ENCODE measurements at regions not wholly inside any gene's neighbourhood (a gene's known extent, or its start where the extent isn't known, plus 50 kb on each side); places are given as distances from the start of the nearest gene placed in this dataset.

GRCh38 chr19:31980796-31981195 lies 364.6 kb upstream of the ZNF507 start:
- intact Hi-C loops (cut with DNase I) = no loop called here
- DNase-seq (no peak), ATAC-seq (no peak)
- H3K36me3 ChIP-seq = no peaks in the 10 kb centered on the region
- H3K4me1 ChIP-seq = no peaks in the 10 kb centered on the region
- H3K27me3 ChIP-seq = no peaks in the 10 kb centered on the region
- H3K9me3 ChIP-seq = peaks cover 0 to 10% of the 10 kb centered on the region in 2 donors
- no peak for TF ChIP-seq CTCF (IDR thresholded peaks at IDR 0.05)
- H3K4me3 ChIP-seq = no peak overlapping the region
- no peak overlapping the region for H3K27ac ChIP-seq

GRCh38 chr19:31981545-31981944 lies 363.9 kb upstream of the ZNF507 start:
- H3K4me1 ChIP-seq = no peaks in the 10 kb centered on the region
- no peaks in the 10 kb centered on the region for H3K36me3 ChIP-seq
- peaks cover 0 to 12% of the 10 kb centered on the region in 2 donors for H3K9me3 ChIP-seq
- no peak for TF ChIP-seq CTCF (IDR thresholded peaks at IDR 0.05)
- ATAC-seq (no peak), DNase-seq (no peak)
- no peak overlapping the region for H3K27ac ChIP-seq
- intact Hi-C loops (cut with DNase I) = no loop called here
- H3K27me3 ChIP-seq = no peaks in the 10 kb centered on the region
- H3K4me3 ChIP-seq = no peak overlapping the region

GRCh38 chr19:31983647-31984046 lies 361.8 kb upstream of the ZNF507 start:
- no peak for ATAC-seq
- no peak for TF ChIP-seq CTCF (IDR thresholded peaks at IDR 0.05)

GRCh38 chr19:31985001-31985605 lies 360.3 kb upstream of the ZNF507 start:
- Histone ChIP-seq H3K9me3 (peaks cover 0 to 12% of the 10 kb centered on the region in 2 donors), H3K4me1 (no peaks in the 10 kb centered on the region), H3K27ac (no peak overlapping the region), H3K36me3 (no peaks in the 10 kb centered on the region), H3K4me3 (no peak overlapping the region), H3K27me3 (no peaks in the 10 kb centered on the region)
- no peak for ATAC-seq
- TF ChIP-seq CTCF (IDR thresholded peaks at IDR 0.05) = no peak
- intact Hi-C loops (cut with DNase I) = no loop called here
- DNase-seq = no peak

More at GRCh38 chr19:31983647-31984046, 361.8 kb upstream of the ZNF507 start:
- DNase-seq = no peak
- Histone ChIP-seq H3K36me3 (no peaks in the 10 kb centered on the region), H3K27me3 (no peaks in the 10 kb centered on the region), H3K4me3 (no peak overlapping the region), H3K9me3 (peaks cover 0 to 12% of the 10 kb centered on the region in 2 donors), H3K4me1 (no peaks in the 10 kb centered on the region), H3K27ac (no peak overlapping the region)
- intact Hi-C loops (cut with DNase I) = no loop called here

GRCh38 chr19:31986951-31987350 lies 358.5 kb upstream of the ZNF507 start:
- peaks cover 0 to 12% of the 10 kb centered on the region in 2 donors for H3K9me3 ChIP-seq
- H3K4me1 ChIP-seq = no peaks in the 10 kb centered on the region
- no peak overlapping the region for H3K27ac ChIP-seq
- TF ChIP-seq CTCF (IDR thresholded peaks at IDR 0.05) = no peak
- no peaks in the 10 kb centered on the region for H3K36me3 ChIP-seq
- no peak overlapping the region for H3K4me3 ChIP-seq
- ATAC-seq = no peak
- H3K27me3 ChIP-seq = no peaks in the 10 kb centered on the region
- no peak for DNase-seq
- intact Hi-C loops (cut with DNase I) = no loop called here
